KMS-11 (cell line): ENCODE measurements at regions not wholly inside any gene's neighbourhood (a gene's known extent, or its start where the extent isn't known, plus 50 kb on each side); places are given as distances from the start of the nearest gene placed in this dataset.

Source experiments
- H2AFZ ChIP-seq: fragments of 200-600 bp; sonication (generic); 2 replicates; pipeline ENCODE4 v1.6.1; 2016; ENCODE audit warnings: antibody characterized with exemption, mixed run types, low read depth
- H3K27ac ChIP-seq: fragments of 200-600 bp; sonication (generic); 2 replicates; pipeline ENCODE4 v1.6.1; 2016; ENCODE audit warnings: mild to moderate bottlenecking, mixed run types
- H3K27me3 ChIP-seq: fragments of 200-600 bp; sonication (generic); 2 replicates; pipeline ENCODE4 v1.6.1; 2017; ENCODE audit warnings: mild to moderate bottlenecking, low read depth, mixed run types, moderate library complexity; ENCODE audit not compliant: insufficient read depth
- H3K36me3 ChIP-seq: fragments of 200-600 bp; sonication (generic); 2 replicates; pipeline ENCODE4 v1.6.1; 2017; ENCODE audit warnings: mild to moderate bottlenecking, mixed run types; ENCODE audit not compliant: insufficient read depth
- H3K4me1 ChIP-seq: fragments of 200-600 bp; sonication (generic); 2 replicates; pipeline ENCODE4 v1.6.1; 2016; ENCODE audit warnings: mild to moderate bottlenecking, low read depth, mixed run types; ENCODE audit not compliant: poor library complexity, severe bottlenecking
- H3K4me2 ChIP-seq: fragments of 200-600 bp; sonication (generic); 2 replicates; pipeline ENCODE4 v1.7.0; 2016; ENCODE audit warnings: mild to moderate bottlenecking, mixed run types
- H3K4me3 ChIP-seq: fragments of 200-600 bp; sonication (generic); IDR thresholded peaks from 2 replicates; pipeline ENCODE4 v1.6.1; 2017; ENCODE audit warnings: low read depth, low read length, mixed read lengths; ENCODE audit not compliant: insufficient read depth
- H3K79me2 ChIP-seq: fragments of 200-600 bp; sonication (generic); 2 replicates; pipeline ENCODE4 v1.6.1; 2016; ENCODE audit warnings: low read depth, mixed run types; ENCODE audit not compliant: insufficient read depth
- H3K9ac ChIP-seq: fragments of 200-600 bp; sonication (generic); 2 replicates; pipeline ENCODE4 v1.6.1; 2016; ENCODE audit warnings: mild to moderate bottlenecking, mixed run types
- H4K20me1 ChIP-seq: fragments of 200-600 bp; sonication (generic); 2 replicates; pipeline ENCODE4 v1.6.1; 2016; ENCODE audit warnings: mild to moderate bottlenecking, mixed run types; ENCODE audit not compliant: insufficient read depth
- TF ChIP-seq, protein P1 (sequence below): fragments of 200-600 bp; sonication (generic); conservative IDR thresholded peaks from 2 replicates; pipeline ENCODE4 v1.6.1; 2017; ENCODE audit warnings: low read depth, mild to moderate bottlenecking, antibody characterized with exemption, low read length, moderate library complexity, mixed read lengths

DNA sequence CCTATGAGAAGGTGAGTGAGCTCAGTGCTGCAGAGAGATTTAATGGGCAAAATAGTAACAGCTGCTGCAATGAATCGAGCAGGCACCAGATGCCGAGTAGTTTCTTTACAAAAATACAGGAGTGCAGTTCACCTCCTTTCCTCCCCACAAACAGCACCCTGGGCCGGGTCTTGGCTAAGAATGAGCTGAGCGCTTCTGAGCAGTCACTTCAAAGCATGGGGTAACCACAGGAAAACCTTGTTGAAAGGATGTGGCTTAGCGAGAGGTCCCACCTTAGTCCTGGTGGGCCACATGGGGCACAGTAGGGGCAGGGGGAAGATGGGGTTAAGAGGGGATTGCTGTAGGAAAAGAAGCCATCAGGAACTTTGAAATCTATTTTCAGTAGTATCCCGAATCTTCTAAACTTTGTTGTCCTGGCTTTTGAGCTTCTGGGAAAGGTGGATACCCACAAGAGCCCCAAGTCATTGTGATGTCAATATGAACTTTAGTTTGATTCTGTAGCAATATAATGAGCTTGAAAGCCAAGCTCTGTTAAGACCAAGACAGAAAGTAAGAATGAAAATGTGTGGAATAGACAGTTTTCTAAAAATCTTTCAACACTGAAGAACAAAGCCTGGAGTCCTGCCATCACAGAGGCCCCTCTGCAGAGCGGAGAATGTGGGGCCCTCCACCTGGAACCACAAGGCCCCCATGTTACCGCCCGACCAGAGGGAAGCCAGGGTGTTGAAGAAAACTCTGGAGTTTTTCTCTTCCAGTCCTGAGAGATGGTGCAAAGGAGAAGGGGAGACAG, 101.0 kb upstream of the ZNF236 start:
- Histone ChIP-seq H3K4me3 (no peak overlapping the region), H3K4me2 (no peak overlapping the region), H3K36me3 (no peaks in the 10 kb centered on the region), H3K79me2 (no peaks in the 10 kb centered on the region), H3K4me1 (no peaks in the 10 kb centered on the region), H3K27ac (no peak overlapping the region), H3K9ac (no peak overlapping the region), H4K20me1 (no peaks in the 10 kb centered on the region), H2AFZ (no peak overlapping the region), H3K27me3 (no peaks in the 10 kb centered on the region)
- TF ChIP-seq, protein P1, sequence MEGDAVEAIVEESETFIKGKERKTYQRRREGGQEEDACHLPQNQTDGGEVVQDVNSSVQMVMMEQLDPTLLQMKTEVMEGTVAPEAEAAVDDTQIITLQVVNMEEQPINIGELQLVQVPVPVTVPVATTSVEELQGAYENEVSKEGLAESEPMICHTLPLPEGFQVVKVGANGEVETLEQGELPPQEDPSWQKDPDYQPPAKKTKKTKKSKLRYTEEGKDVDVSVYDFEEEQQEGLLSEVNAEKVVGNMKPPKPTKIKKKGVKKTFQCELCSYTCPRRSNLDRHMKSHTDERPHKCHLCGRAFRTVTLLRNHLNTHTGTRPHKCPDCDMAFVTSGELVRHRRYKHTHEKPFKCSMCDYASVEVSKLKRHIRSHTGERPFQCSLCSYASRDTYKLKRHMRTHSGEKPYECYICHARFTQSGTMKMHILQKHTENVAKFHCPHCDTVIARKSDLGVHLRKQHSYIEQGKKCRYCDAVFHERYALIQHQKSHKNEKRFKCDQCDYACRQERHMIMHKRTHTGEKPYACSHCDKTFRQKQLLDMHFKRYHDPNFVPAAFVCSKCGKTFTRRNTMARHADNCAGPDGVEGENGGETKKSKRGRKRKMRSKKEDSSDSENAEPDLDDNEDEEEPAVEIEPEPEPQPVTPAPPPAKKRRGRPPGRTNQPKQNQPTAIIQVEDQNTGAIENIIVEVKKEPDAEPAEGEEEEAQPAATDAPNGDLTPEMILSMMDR, result no peak

DNA sequence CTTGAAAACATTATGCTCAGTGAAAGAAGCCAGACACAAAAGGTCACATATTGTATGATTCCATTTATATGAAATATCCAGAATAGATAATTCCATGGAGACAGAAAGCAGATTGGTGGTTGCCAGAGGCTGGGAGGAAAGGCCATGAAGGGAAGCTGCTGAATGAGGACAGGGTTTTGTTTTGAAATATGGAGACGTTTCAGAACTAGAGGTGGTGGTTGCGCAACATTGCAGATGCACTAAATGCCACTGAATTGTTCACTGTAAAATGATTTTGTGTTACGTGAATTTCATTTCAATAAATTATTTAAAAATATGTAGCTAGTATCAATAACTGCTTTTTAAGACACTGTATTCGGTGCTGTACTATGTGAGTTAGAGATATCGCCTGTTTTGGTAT, 101.7 kb upstream of the ZNF236 start:
- Histone ChIP-seq H3K36me3 (no peaks in the 10 kb centered on the region), H4K20me1 (no peaks in the 10 kb centered on the region), H2AFZ (no peak overlapping the region), H3K9ac (no peak overlapping the region), H3K27me3 (no peaks in the 10 kb centered on the region), H3K4me1 (no peaks in the 10 kb centered on the region), H3K27ac (no peak overlapping the region), H3K79me2 (no peaks in the 10 kb centered on the region), H3K4me2 (no peak overlapping the region), H3K4me3 (no peak overlapping the region)
- TF ChIP-seq, protein P1, result no peak

- H3K79me2 ChIP-seq, result no peaks in the 10 kb centered on the region
- H3K4me3 ChIP-seq, result no peak overlapping the region
- no peak overlapping the region for H2AFZ ChIP-seq
- TF ChIP-seq, protein P1, result no peak
- H3K4me2 ChIP-seq, result no peak overlapping the region
- H3K27ac ChIP-seq, result no peak overlapping the region
- no peak overlapping the region for H3K9ac ChIP-seq
- H3K4me1 ChIP-seq, result no peaks in the 10 kb centered on the region
- H3K27me3 ChIP-seq, result no peaks in the 10 kb centered on the region
- H3K36me3 ChIP-seq, result no peaks in the 10 kb centered on the region
- no peaks in the 10 kb centered on the region for H4K20me1 ChIP-seq
Observed at GRCh38 chr18:76715012-76715610, 107.2 kb upstream of the ZNF236 start.

GRCh38 chr18:76713432-76713831, 108.9 kb upstream of the ZNF236 start:
- Histone ChIP-seq H3K27me3 (no peaks in the 10 kb centered on the region), H3K4me1 (peaks cover 5% of the 10 kb centered on the region), H4K20me1 (no peaks in the 10 kb centered on the region), H3K36me3 (no peaks in the 10 kb centered on the region), H3K79me2 (no peaks in the 10 kb centered on the region), H3K27ac (no peak overlapping the region), H3K9ac (no peak overlapping the region), H3K4me3 (no peak overlapping the region), H2AFZ (no peak overlapping the region), H3K4me2 (no peak overlapping the region)
- TF ChIP-seq, protein P1, result no peak
